Natural killer cell (primary cell): ENCODE measurements at regions not wholly inside any gene's neighbourhood (a gene's known extent, or its start where the extent isn't known, plus 50 kb on each side); places are given as distances from the start of the nearest gene placed in this dataset.
"Not testable (repeated sequence)": the region's sequence is repeated elsewhere in the genome, so short reads cannot be mapped to it uniquely, and the experiment has no call there.

Experiments used
- ATAC-seq, 3 donors: fragments of 150-1000 bp in 2 of 3; fragments of 200-7000 bp in 1 of 3; cut with Tn5 transposase; 1 replicate in 1 of 3; 2 replicates in 2 of 3; pipeline ENCODE4 v1.10.0; 2021; ENCODE audit warnings: mild to moderate bottlenecking in 2 of 3, moderate library complexity in 2 of 3
- DNase-seq, 2 donors: peaks; one replicate each; pipeline versions ENCODE4 v3.0.0 to v3.0.0-alpha.2; 2013 to 2021; ENCODE audit warnings: mixed read lengths in 1 of 2
- H3K27ac ChIP-seq: one replicate; pipeline ENCODE4 v1.5.1; 2013; ENCODE audit warnings: mild to moderate bottlenecking, low read length
- H3K27me3 ChIP-seq: one replicate; pipeline ENCODE4 v1.6.1; 2013; ENCODE audit warnings: low read length; ENCODE audit not compliant: control insufficient read depth, insufficient read depth
- H3K36me3 ChIP-seq: one replicate; pipeline ENCODE4 v1.6.1; 2013; ENCODE audit warnings: low read length; ENCODE audit not compliant: control insufficient read depth, insufficient read depth
- H3K4me1 ChIP-seq: one replicate; pipeline ENCODE4 v1.6.1; 2013; ENCODE audit warnings: low read length; ENCODE audit not compliant: control insufficient read depth, insufficient read depth
- H3K4me3 ChIP-seq: one replicate; pipeline ENCODE4 v1.5.1; 2013; ENCODE audit warnings: low read length
- H3K9me3 ChIP-seq: one replicate; pipeline ENCODE4 v1.6.1; 2013; ENCODE audit warnings: low read length; ENCODE audit not compliant: control insufficient read depth, insufficient read depth
- H3K27ac Mint-ChIP-seq, 2 donors: one replicate each; pipeline ENCODE4 v1.8.0; 2022; ENCODE audit warnings: mild to moderate bottlenecking in 2 of 2, mixed read lengths in 2 of 2, moderate library complexity in 1 of 2
- H3K27me3 Mint-ChIP-seq, 2 donors: one replicate each; pipeline ENCODE4 v1.8.0; 2022; ENCODE audit warnings: low read depth in 2 of 2, mixed read lengths in 2 of 2
- H3K36me3 Mint-ChIP-seq: one replicate; pipeline ENCODE4 v1.8.0; 2022; ENCODE audit warnings: mixed read lengths
- H3K4me1 Mint-ChIP-seq, 2 donors: one replicate each; pipeline ENCODE4 v1.8.0; 2022; ENCODE audit warnings: mixed read lengths in 2 of 2
- H3K4me3 Mint-ChIP-seq: one replicate; pipeline ENCODE4 v1.8.0; 2022; ENCODE audit warnings: mild to moderate bottlenecking, moderate library complexity, mixed read lengths
- H3K9me3 Mint-ChIP-seq, 2 donors: one replicate each; pipeline ENCODE4 v1.8.0; 2022; ENCODE audit warnings: mixed read lengths in 2 of 2
- WGBS: methylation state at CpG from one replicate; pipeline ENCODE4 v1.1.7; 2013; ENCODE audit warnings: missing lambda C conversion rate; ENCODE audit not compliant: insufficient coverage; 5-methylcytosine and 5-hydroxymethylcytosine counted together
- intact Hi-C: fragments of 100-400 bp; cut with micrococcal nuclease; formaldehyde crosslinking; loops from one replicate; pipeline ENCODE4 v1.14.2; 2022
- TF ChIP-seq, protein P1 (sequence below): fragments of 200-600 bp; IDR thresholded peaks from one replicate; pipeline ENCODE4 v1.8.0; 2022; ENCODE audit warnings: antibody characterized with exemption

DNA sequence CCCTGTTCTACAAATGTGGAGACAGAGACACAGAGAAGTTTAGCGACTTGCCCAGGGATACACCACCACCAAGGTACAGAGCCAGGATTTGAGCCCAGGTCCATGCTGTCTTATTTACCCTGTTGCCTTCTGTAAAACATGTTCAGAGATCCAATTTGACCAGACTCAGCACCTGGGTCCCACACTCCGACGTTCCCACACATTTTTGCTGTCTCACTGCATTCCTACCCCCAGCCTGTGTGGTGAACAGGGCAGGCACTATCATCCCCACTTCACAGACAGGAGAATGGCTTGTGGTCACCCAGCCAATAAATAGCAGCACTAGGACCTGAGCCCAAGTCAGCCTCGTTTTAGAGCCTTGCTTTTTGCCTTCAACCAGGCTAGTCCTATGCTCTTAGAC, 102.8 kb downstream of the PJA1 start:
- Histone ChIP-seq H3K4me1 (no peaks in the 10 kb centered on the region), H3K27me3 (no peaks in the 10 kb centered on the region), H3K27ac (no peak overlapping the region), H3K9me3 (no peaks in the 10 kb centered on the region), H3K36me3 (no peaks in the 10 kb centered on the region), H3K4me3 (no peak overlapping the region)
- ATAC-seq (no peak), DNase-seq (no peak)
- Mint-ChIP-seq H3K27me3 (peaks cover 0 to 10% of the 10 kb centered on the region in 2 donors), H3K4me3 (no peak overlapping the region), H3K36me3 (no peaks in the 10 kb centered on the region), H3K27ac (no peak overlapping the region), H3K9me3 (no peaks in the 10 kb centered on the region), H3K4me1 (no peaks in the 10 kb centered on the region)
- TF ChIP-seq, protein P1, sequence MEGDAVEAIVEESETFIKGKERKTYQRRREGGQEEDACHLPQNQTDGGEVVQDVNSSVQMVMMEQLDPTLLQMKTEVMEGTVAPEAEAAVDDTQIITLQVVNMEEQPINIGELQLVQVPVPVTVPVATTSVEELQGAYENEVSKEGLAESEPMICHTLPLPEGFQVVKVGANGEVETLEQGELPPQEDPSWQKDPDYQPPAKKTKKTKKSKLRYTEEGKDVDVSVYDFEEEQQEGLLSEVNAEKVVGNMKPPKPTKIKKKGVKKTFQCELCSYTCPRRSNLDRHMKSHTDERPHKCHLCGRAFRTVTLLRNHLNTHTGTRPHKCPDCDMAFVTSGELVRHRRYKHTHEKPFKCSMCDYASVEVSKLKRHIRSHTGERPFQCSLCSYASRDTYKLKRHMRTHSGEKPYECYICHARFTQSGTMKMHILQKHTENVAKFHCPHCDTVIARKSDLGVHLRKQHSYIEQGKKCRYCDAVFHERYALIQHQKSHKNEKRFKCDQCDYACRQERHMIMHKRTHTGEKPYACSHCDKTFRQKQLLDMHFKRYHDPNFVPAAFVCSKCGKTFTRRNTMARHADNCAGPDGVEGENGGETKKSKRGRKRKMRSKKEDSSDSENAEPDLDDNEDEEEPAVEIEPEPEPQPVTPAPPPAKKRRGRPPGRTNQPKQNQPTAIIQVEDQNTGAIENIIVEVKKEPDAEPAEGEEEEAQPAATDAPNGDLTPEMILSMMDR: no peak
- WGBS: 85% methylated on average over 4 of the region's 4 CpGs
- intact Hi-C loops: no loop called here

DNA sequence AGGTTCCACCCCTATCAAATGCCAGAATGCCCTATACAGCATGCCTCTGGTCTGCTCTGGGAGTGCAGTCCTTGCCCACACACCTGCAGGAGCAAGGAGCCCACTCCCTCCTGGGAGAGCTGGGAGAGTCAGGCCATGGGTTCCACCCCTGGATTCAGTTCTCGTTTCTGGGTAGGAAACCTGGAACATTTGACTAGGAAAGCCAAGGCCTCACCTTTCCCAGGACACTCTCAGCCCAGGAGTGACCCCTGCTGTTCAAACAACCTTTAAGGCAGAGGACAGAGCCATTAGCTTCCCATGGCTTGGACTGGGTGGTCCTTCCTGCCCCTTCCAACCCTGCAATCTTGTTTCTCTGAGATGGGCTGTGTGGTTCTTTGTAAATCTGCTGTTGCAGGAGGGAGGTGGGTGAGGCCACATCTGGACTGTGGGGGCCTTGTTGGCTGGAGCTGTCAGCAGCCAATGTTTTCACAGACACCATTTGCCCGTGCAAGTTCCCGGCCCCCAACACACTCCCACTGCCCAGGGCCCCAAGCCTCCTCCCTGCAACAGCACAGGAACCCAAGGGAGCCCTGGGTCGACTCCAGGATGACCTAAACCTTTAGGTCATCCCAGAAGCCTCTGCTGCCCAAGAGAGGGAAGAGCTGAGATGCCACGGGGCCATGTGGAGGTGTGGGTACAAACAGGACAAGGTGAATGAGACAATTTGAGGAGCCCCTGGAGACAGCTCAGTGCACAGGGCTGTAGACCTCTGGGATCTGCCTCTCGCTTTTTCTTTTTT, 104.4 kb downstream of the PJA1 start:
- 74% methylated on average over 5 of the region's 6 CpGs for WGBS
- Histone ChIP-seq H3K27me3 (no peaks in the 10 kb centered on the region), H3K27ac (no peak overlapping the region), H3K4me1 (no peaks in the 10 kb centered on the region), H3K9me3 (no peaks in the 10 kb centered on the region), H3K4me3 (no peak overlapping the region), H3K36me3 (no peaks in the 10 kb centered on the region)
- H3K4me3 Mint-ChIP-seq: no peak overlapping the region
- no peaks in the 10 kb centered on the region for H3K36me3 Mint-ChIP-seq
- H3K9me3 Mint-ChIP-seq: no peaks in the 10 kb centered on the region
- DNase-seq: no peak
- no peaks in the 10 kb centered on the region for H3K4me1 Mint-ChIP-seq
- TF ChIP-seq, protein P1: no peak
- H3K27ac Mint-ChIP-seq: no peak overlapping the region
- intact Hi-C loops: no loop called here
- peaks cover 0 to 10% of the 10 kb centered on the region in 2 donors for H3K27me3 Mint-ChIP-seq
- ATAC-seq: no peak

DNA sequence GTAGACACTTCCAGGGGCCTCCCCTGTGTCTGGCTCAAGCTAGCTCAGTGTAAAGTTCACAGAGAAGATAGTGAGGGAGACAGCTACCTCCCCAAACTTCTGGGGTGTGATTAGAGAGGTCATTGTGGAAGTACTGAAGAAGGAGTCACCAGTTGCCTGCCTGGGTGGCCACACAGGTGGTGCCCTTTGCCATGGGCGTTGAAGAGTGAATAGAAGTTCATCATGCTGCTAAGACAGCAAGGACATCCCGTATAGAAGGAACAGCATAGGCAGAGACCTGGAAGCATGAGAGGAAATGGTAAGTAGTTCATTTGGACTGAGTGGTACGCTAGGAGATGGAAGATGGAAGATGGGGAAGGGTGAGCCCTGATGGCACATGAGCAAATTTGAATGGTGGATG, 110.1 kb downstream of the PJA1 start:
- intact Hi-C loops: no loop called here
- 93% methylated on average over 3 of the region's 3 CpGs for WGBS
- Mint-ChIP-seq H3K36me3 (no peaks in the 10 kb centered on the region), H3K4me1 (no peaks in the 10 kb centered on the region), H3K9me3 (no peaks in the 10 kb centered on the region), H3K27ac (no peak overlapping the region), H3K27me3 (no peaks in the 10 kb centered on the region), H3K4me3 (no peak overlapping the region)
- ATAC-seq (no peak), DNase-seq (no peak)
- Histone ChIP-seq H3K4me3 (no peak overlapping the region), H3K4me1 (no peaks in the 10 kb centered on the region), H3K27me3 (no peaks in the 10 kb centered on the region), H3K9me3 (no peaks in the 10 kb centered on the region), H3K27ac (no peak overlapping the region), H3K36me3 (no peaks in the 10 kb centered on the region)
- TF ChIP-seq, protein P1: no peak

DNA sequence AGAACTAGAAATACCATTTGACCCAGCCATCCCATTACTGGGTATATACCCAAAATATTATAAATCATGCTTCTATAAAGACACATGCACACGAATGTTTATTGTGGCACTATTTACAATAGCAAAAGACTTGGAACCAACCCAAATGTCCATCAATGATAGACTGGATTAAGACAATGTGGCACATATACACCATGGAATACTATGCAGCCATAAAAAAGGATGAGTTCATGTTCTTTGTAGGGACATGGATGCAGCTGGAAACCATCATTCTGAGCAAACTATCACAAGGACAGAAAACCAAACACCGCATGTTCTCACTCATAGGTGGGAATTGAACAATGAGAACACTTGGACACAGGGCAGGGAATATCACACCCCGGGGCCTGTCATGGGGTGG, 110.8 kb downstream of the PJA1 start:
- H3K9me3 ChIP-seq, H3K4me3 ChIP-seq, H3K36me3 ChIP-seq, DNase-seq, H3K27me3 ChIP-seq, H3K4me1 Mint-ChIP-seq, H3K27ac Mint-ChIP-seq, ATAC-seq, H3K27me3 Mint-ChIP-seq, H3K4me3 Mint-ChIP-seq, intact Hi-C loops, H3K27ac ChIP-seq, H3K9me3 Mint-ChIP-seq, H3K4me1 ChIP-seq, H3K36me3 Mint-ChIP-seq: not testable (repeated sequence)
- WGBS: 100% methylated on average over 1 of the region's 3 CpGs
